ENCODE measurements at regions not wholly inside any gene's neighbourhood (a gene's known extent, or its start where the extent isn't known, plus 50 kb on each side); places are given as distances from the start of the nearest gene placed in this dataset.

DNA sequence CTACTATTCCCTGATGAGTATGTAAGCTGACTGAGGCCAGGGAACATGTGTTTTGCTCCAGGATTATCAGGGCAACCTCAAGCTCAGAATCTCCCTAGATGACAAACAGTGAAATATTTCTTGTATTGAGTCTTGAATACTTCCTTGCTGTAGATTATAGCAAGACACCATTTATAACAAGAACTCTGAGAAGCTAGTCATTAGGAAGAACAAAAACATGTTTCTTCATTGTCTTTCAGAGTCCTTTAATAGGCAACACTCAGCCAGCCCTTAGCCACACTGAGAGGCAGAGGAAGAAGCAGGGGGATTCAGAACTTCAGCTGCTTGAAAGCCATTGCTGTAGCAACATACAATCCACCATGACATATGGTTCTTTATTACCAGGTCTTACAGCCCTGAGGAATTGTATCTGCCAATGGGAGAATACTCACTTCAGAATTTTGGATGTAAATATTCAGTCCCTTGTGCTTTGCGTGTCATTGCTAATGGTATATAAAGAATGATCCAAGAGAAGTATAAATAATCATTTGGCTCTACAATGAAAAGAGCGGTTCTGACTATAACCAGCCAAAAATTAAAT is 117.5 kb upstream of the NCKAP5 start:
- H2BK5ac ChIP-seq (ENCODE audit: low read depth, low read length, poor library complexity, severe bottlenecking): no peak overlapping the region
- H3K79me1 ChIP-seq (ENCODE audit: low read depth in 1 of 2, low read length in 2 of 2): no peaks in the 10 kb centered on the region
- H3K9me3 ChIP-seq (ENCODE audit: control insufficient read depth, insufficient read depth, low read length): no peaks in the 10 kb centered on the region
- peaks cover 2% of the 10 kb centered on the region; the same call in 1 of the 2 replicates for H3K4me1 ChIP-seq (ENCODE audit: control insufficient read depth, insufficient read depth, low read length)
- dilution Hi-C loops (cut with HindIII; ENCODE audit: low sequenced_read_pairs, unreplicated experiment) (no loop called here), intact Hi-C loops (cut with micrococcal nuclease) (no loop called here), in situ Hi-C loops (cut with MboI; ENCODE audit: low sequenced_read_pairs) (no loop called here)
- no peak overlapping the region for H3K14ac ChIP-seq (replicated peaks; ENCODE audit: low read depth, low read length)
- no peak overlapping the region for H3K4ac ChIP-seq (ENCODE audit: low read depth, low read length)
- no peak overlapping the region for H3K9ac ChIP-seq (ENCODE audit: low read depth, low read length)
- H4K91ac ChIP-seq (ENCODE audit: insufficient read depth, low read depth, low read length): no peak overlapping the region
- no peak overlapping the region for H4K5ac ChIP-seq (ENCODE audit: low read depth, low read length)
- no peak overlapping the region for H2AK9ac ChIP-seq (replicated peaks; ENCODE audit: low read depth, low read length, poor library complexity)
- ATAC-seq (ENCODE audit: low read depth): no peak
- H3K56ac ChIP-seq (ENCODE audit: extremely low read depth, insufficient read depth, low read length): no peak overlapping the region
- no peak overlapping the region for H3K27ac ChIP-seq (ENCODE audit: insufficient read depth, low read length)
- BruUV-seq (replicated peaks): no TSS peak
- no peak overlapping the region for H3K4me2 ChIP-seq (ENCODE audit: low read depth, low read length)
- no peak overlapping the region for H2BK15ac ChIP-seq (ENCODE audit: low read depth, low read length)
- H2AFZ ChIP-seq (replicated peaks; ENCODE audit: low read length, poor library complexity): no peak overlapping the region
- H3K4me3 ChIP-seq (ENCODE audit: insufficient read depth, low read depth, low read length): no peak overlapping the region
- no peak overlapping the region for H2BK20ac ChIP-seq (ENCODE audit: low read depth, low read length)
- WGBS, 2 experiments (ENCODE audit: extremely low coverage in 2 of 2, insufficient read length in 1 of 2): no CpG with 5 or more reads among the region's 2 CpGs
- DNase-seq: no peak
- H4K20me1 ChIP-seq (ENCODE audit: insufficient read depth, low read length): no peaks in the 10 kb centered on the region
- H4K8ac ChIP-seq (ENCODE audit: low read depth in 2 of 2, low read length in 2 of 2): no peak overlapping the region
- CTCF ChIA-PET: no interaction called here
- POLR2A ChIA-PET (ENCODE audit: unreplicated experiment): no interaction called here
- no peaks in the 10 kb centered on the region; the same call in 1 of the 2 replicates for H3K27me3 ChIP-seq (ENCODE audit: control insufficient read depth, insufficient read depth, low read length)
- TF ChIP-seq RFX5 (IDR thresholded peaks at IDR 0.05; ENCODE audit: low read depth, low read length): no peak
- no peak overlapping the region for H3K18ac ChIP-seq (ENCODE audit: low read depth, low read length)
- H3K36me3 ChIP-seq (ENCODE audit: control insufficient read depth, insufficient read depth, low read length): no peaks in the 10 kb centered on the region
- H2BK120ac ChIP-seq (ENCODE audit: low read depth, low read length): no peak overlapping the region
- no peak overlapping the region for H2AK5ac ChIP-seq (ENCODE audit: low read depth, low read length)
- no peaks in the 10 kb centered on the region for H3K9me1 ChIP-seq (ENCODE audit: insufficient read depth, low read length)
- no peak overlapping the region for H3K23ac ChIP-seq (ENCODE audit: low read depth, low read length)
